ENCODE measurements at regions not wholly inside any gene's neighbourhood (a gene's known extent, or its start where the extent isn't known, plus 50 kb on each side); places are given as distances from the start of the nearest gene placed in this dataset.

DNA sequence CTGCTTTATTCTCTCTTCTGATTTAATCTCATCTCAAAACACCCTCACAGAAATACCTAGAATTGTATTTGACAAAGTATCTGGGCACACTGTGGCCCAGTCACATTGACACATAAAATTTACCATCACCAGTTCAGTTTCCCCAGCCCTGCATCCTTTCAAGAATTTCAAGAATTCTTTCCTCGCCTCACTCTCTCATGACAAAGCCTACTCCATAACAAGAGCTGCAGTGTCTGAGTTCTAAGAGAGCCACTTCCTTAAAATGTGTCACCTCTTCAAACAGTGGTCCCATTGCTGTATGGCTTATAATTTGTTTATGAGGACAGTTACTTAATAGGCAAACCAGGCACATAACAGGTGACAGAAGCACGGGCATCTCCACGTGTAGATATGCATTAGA lies 90.9 kb upstream of the STK39 start:
- DNase-seq (ENCODE audit: low read depth) = no peak
- TF ChIP-seq, protein P1, sequence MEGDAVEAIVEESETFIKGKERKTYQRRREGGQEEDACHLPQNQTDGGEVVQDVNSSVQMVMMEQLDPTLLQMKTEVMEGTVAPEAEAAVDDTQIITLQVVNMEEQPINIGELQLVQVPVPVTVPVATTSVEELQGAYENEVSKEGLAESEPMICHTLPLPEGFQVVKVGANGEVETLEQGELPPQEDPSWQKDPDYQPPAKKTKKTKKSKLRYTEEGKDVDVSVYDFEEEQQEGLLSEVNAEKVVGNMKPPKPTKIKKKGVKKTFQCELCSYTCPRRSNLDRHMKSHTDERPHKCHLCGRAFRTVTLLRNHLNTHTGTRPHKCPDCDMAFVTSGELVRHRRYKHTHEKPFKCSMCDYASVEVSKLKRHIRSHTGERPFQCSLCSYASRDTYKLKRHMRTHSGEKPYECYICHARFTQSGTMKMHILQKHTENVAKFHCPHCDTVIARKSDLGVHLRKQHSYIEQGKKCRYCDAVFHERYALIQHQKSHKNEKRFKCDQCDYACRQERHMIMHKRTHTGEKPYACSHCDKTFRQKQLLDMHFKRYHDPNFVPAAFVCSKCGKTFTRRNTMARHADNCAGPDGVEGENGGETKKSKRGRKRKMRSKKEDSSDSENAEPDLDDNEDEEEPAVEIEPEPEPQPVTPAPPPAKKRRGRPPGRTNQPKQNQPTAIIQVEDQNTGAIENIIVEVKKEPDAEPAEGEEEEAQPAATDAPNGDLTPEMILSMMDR (IDR thresholded peaks at IDR 0.05; ENCODE audit: low read depth, low read length, missing control alignments) = no peak

DNA sequence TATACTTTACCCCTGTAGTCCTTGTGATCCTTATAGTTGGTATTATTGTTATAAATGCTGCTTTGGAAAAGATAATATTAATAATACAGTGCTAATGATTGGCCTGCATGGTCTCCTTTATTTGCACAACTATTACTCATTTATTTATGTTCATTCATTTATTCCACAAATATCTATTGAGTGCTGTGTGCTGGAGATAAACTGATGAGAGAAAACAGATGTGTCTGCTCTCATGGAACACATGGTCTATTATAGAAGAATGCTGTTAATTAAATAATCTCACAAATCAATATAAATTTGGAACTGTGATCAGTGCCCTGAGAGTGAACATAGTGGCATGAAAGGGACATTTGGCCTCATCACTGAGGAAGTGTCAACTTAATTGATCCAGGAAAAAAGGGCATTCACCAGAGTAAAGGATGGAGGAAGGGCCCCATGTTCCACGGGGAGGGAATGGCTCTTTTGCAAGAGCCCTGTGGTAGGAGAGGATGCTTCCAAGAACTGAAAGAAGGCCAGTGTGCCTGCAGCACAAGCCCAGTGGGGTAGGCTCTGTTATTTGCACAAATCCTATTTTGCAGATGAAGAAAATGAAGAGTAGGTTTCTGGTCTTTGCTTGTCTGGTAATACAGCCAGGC lies 91.5 kb upstream of the STK39 start:
- H3K4me3 ChIP-seq (ENCODE audit: low read depth, low read length) = no peak overlapping the region
- TF ChIP-seq, protein P1 (IDR thresholded peaks at IDR 0.05; ENCODE audit: low read depth, low read length, missing control alignments) = no peak
- DNase-seq (ENCODE audit: low read depth) = no peak

More for the DNA sequence above, 90.9 kb upstream of the STK39 start:
- H3K4me3 ChIP-seq (ENCODE audit: low read depth, low read length) = no peak overlapping the region

DNA sequence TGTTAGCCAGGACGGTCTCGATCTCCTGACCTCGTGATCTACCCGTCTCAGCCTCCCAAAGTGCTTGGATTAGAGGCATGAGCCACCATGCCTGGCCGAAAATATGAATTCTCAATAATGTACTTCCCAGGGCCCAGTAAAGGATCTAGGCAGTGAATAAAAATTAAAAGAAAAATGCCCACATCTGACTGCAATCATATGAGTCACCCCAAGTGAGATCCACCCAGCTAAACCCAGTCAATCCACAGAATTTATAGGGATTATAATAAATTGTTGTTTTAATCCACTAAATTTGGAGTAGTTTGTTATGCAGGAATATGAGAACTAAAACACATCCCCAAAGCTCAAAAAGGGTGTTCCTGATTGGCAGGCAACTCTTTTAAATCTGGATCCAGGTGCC lies 93.5 kb upstream of the STK39 start:
- H3K4me3 ChIP-seq (ENCODE audit: low read depth, low read length) = no peak overlapping the region
- DNase-seq (ENCODE audit: low read depth) = no peak
- TF ChIP-seq, protein P1 (IDR thresholded peaks at IDR 0.05; ENCODE audit: low read depth, low read length, missing control alignments) = no peak

DNA sequence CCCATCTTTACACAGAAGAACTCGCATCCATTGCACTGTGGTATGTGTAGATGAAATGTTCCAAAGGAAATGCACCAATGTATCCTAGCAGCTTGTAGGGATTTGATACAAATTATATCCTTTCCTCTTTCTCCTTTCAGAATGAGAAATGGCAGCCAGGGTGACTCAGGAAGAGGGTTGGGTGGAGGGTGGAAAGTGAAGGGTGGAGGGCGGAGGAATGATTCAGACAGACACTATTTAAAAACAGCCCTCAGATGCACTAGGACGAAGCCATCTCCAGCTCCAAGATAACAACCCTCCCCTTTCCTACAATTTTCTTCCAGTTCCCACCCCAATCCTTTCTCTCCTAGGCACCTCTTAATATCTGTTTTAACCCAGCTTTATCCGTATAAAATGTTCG lies 96.2 kb upstream of the STK39 start:
- DNase-seq (ENCODE audit: low read depth) = no peak
- H3K4me3 ChIP-seq (ENCODE audit: low read depth, low read length) = no peak overlapping the region
- TF ChIP-seq, protein P1 (IDR thresholded peaks at IDR 0.05; ENCODE audit: low read depth, low read length, missing control alignments) = no peak

DNA sequence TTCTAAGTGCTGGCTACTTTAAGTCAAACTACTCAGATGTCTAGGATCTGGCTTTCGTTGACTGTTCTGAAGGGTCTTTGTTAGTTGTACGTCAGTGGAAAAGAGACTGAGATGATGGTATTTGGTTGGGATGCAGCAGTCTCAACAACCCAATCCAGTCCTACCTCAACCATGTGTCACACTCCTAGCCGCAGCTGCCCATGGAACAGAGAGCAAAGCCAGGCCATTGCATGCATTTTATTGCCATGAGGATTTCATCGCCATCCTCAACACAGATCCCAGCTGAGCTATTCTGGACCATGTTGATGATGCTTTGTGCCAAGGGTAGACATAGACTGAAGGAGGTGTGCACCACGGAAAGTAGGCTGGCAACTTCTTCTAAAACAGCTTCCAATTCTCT lies 97.3 kb upstream of the STK39 start:
- TF ChIP-seq, protein P1 (IDR thresholded peaks at IDR 0.05; ENCODE audit: low read depth, low read length, missing control alignments) = no peak
- no peak for DNase-seq (ENCODE audit: low read depth)
- no peak overlapping the region for H3K4me3 ChIP-seq (ENCODE audit: low read depth, low read length)

DNA sequence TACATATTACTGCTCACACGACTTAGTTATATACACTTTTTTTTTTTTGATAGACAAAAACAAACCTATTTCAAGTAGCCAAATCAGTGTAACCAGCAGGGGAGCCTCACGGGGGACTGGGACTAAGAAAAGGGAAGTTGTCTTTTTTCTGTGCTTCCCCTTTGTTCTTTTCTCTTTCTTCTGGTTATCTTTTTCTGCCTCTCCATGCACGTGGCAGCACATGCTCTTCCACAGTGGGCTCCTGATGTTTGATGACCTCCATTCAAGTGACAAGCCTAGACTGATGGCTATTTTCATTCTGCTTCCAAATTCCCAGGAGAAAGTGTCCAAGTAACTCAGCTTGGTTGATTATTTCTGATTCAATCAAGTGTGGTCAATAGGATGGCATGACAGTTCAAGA lies 98.2 kb upstream of the STK39 start:
- no peak overlapping the region for H3K4me3 ChIP-seq (ENCODE audit: low read depth, low read length)
- DNase-seq (ENCODE audit: low read depth) = no peak
- TF ChIP-seq, protein P1 (IDR thresholded peaks at IDR 0.05; ENCODE audit: low read depth, low read length, missing control alignments) = peak; percentile 17
